H9 (cell line): ENCODE measurements at regions not wholly inside any gene's neighbourhood (a gene's known extent, or its start where the extent isn't known, plus 50 kb on each side); places are given as distances from the start of the nearest gene placed in this dataset.

Experiments
- DNase-seq: peaks from one replicate; pipeline ENCODE4 v3.0.0-alpha.2; 2017
- H2AFZ ChIP-seq: one replicate; pipeline ENCODE4 v1.6.1; 2013; ENCODE audit warnings: mild to moderate bottlenecking, low read length, control low read depth, moderate library complexity
- H2AK5ac ChIP-seq: 2 replicates; pipeline ENCODE4 v1.6.1; 2013; ENCODE audit warnings: low read length, control low read depth, mixed read lengths; ENCODE audit not compliant: insufficient read length
- H2BK120ac ChIP-seq: one replicate; pipeline ENCODE4 v1.6.1; 2013; ENCODE audit warnings: low read depth, mild to moderate bottlenecking, low read length, control low read depth, inconsistent platforms; ENCODE audit not compliant: poor library complexity, severe bottlenecking
- H2BK12ac ChIP-seq: 2 replicates; pipeline ENCODE4 v1.6.1; 2013; ENCODE audit warnings: low read length, control low read depth, mixed read lengths, low read depth; ENCODE audit not compliant: insufficient read length
- H2BK15ac ChIP-seq: 2 replicates; pipeline ENCODE4 v1.6.1; 2013; ENCODE audit warnings: low read depth, low read length, control low read depth
- H2BK20ac ChIP-seq: one replicate; pipeline ENCODE4 v1.6.1; 2013; ENCODE audit warnings: low read depth, mild to moderate bottlenecking, low read length, control low read depth, inconsistent platforms; ENCODE audit not compliant: poor library complexity, severe bottlenecking
- H2BK5ac ChIP-seq: 2 replicates; pipeline ENCODE4 v1.6.1; 2013; ENCODE audit warnings: low read length, control low read depth, mixed read lengths; ENCODE audit not compliant: insufficient read length
- H3K14ac ChIP-seq: 2 replicates; pipeline ENCODE4 v1.6.1; 2013; ENCODE audit warnings: low read length, control low read depth; ENCODE audit not compliant: insufficient read depth
- H3K18ac ChIP-seq: 2 replicates; pipeline ENCODE4 v1.6.1; 2013; ENCODE audit warnings: low read depth, mild to moderate bottlenecking, mixed read lengths, low read length, control low read depth; ENCODE audit not compliant: insufficient read length
- H3K23ac ChIP-seq: 2 replicates; pipeline ENCODE4 v1.6.1; 2013; ENCODE audit warnings: low read length, control low read depth, mixed read lengths, low read depth; ENCODE audit not compliant: insufficient read length
- H3K23me2 ChIP-seq: 2 replicates; pipeline ENCODE4 v1.6.1; 2013; ENCODE audit warnings: low read depth, mild to moderate bottlenecking, mixed read lengths, low read length, control low read depth; ENCODE audit not compliant: insufficient read length, poor library complexity, severe bottlenecking
- H3K27ac ChIP-seq: 2 replicates; pipeline ENCODE4 v1.5.1; 2013; ENCODE audit warnings: low read length, control low read depth, mixed read lengths, low read depth; ENCODE audit not compliant: insufficient read length
- H3K27me3 ChIP-seq: 2 replicates; pipeline ENCODE4 v1.6.1; 2013; ENCODE audit warnings: low read length, control low read depth, inconsistent platforms; ENCODE audit not compliant: insufficient read depth
- H3K4ac ChIP-seq: 2 replicates; pipeline ENCODE4 v1.6.1; 2013; ENCODE audit warnings: low read depth, mild to moderate bottlenecking, control low read depth, inconsistent platforms, low read length, moderate library complexity
- H3K4me1 ChIP-seq: 2 replicates; pipeline ENCODE4 v1.6.1; 2013; ENCODE audit warnings: low read length, control low read depth, inconsistent platforms; ENCODE audit not compliant: insufficient read depth
- H3K4me2 ChIP-seq: 2 replicates; pipeline ENCODE4 v1.6.1; 2013; ENCODE audit warnings: low read length, control low read depth, mixed read lengths; ENCODE audit not compliant: insufficient read length, insufficient read depth
- H3K56ac ChIP-seq: 2 replicates; pipeline ENCODE4 v1.6.1; 2013; ENCODE audit warnings: low read depth, mild to moderate bottlenecking, mixed read lengths, low read length, control low read depth; ENCODE audit not compliant: insufficient read length
- H3K79me1 ChIP-seq: 2 replicates; pipeline ENCODE4 v1.6.1; 2013; ENCODE audit warnings: low read depth, mild to moderate bottlenecking, moderate library complexity, low read length, control low read depth, inconsistent platforms; ENCODE audit not compliant: insufficient read depth, poor library complexity, severe bottlenecking
- H3K79me2 ChIP-seq: 2 replicates; pipeline ENCODE4 v1.6.1; 2013; ENCODE audit warnings: low read length, control low read depth, inconsistent platforms; ENCODE audit not compliant: insufficient read depth
- H3K9ac ChIP-seq: 2 replicates; pipeline ENCODE4 v1.6.1; 2013; ENCODE audit warnings: low read length, control low read depth, mixed read lengths; ENCODE audit not compliant: insufficient read length; ENCODE audit errors: extremely low read depth
- H3K9me3 ChIP-seq: one replicate; pipeline ENCODE4 v1.6.1; 2013; ENCODE audit warnings: low read depth, low read length, inconsistent platforms; ENCODE audit not compliant: control insufficient read depth
- H3T11ph ChIP-seq: one replicate; pipeline ENCODE4 v1.6.1; 2013; ENCODE audit warnings: mild to moderate bottlenecking, low read length, control low read depth, inconsistent platforms
- H4K20me1 ChIP-seq: one replicate; pipeline ENCODE4 v1.6.1; 2013; ENCODE audit not compliant: control insufficient read depth, insufficient read length, insufficient read depth
- H4K5ac ChIP-seq: 2 replicates; pipeline ENCODE4 v1.6.1; 2013; ENCODE audit warnings: low read depth, mild to moderate bottlenecking, mixed read lengths, low read length, control low read depth; ENCODE audit not compliant: insufficient read length
- H4K8ac ChIP-seq: replicated peaks from 2 replicates; pipeline ENCODE4 v1.6.1; 2013; ENCODE audit warnings: low read length, control low read depth, mixed read lengths, low read depth; ENCODE audit not compliant: insufficient read length
- H4K91ac ChIP-seq: 2 replicates; pipeline ENCODE4 v1.6.1; 2013; ENCODE audit warnings: low read depth, mild to moderate bottlenecking, moderate library complexity, mixed read lengths, low read length, control low read depth; ENCODE audit not compliant: insufficient read length
- H3K27ac Mint-ChIP-seq, 3 experiments: 2 replicates in 2 of 3; 3 replicates in 1 of 3; pipeline ENCODE4 v1.8.0; 2020 to 2021; ENCODE audit warnings: mixed read lengths in 3 of 3, mild to moderate bottlenecking in 1 of 3, moderate library complexity in 1 of 3
- H3K27me3 Mint-ChIP-seq: 2 replicates; pipeline ENCODE4 v1.8.0; 2021; ENCODE audit warnings: low read depth, mild to moderate bottlenecking, moderate library complexity, mixed read lengths
- H3K36me3 Mint-ChIP-seq, 3 experiments: 2 replicates in 2 of 3; 3 replicates in 1 of 3; pipeline ENCODE4 v1.8.0; 2020 to 2021; ENCODE audit warnings: low read depth in 3 of 3, mixed read lengths in 3 of 3; ENCODE audit not compliant: insufficient read depth in 1 of 3
- H3K4me1 Mint-ChIP-seq, 2 experiments: 2 replicates each; pipeline ENCODE4 v1.8.0; 2020; ENCODE audit warnings: mixed read lengths in 2 of 2
- H3K4me3 Mint-ChIP-seq, 2 experiments: 2 replicates in 1 of 2; 3 replicates in 1 of 2; pipeline ENCODE4 v1.8.0; 2020 to 2021; ENCODE audit warnings: mild to moderate bottlenecking in 2 of 2, mixed read lengths in 2 of 2, moderate library complexity in 1 of 2
- H3K9me3 Mint-ChIP-seq, 2 experiments: 2 replicates in 1 of 2; 3 replicates in 1 of 2; pipeline ENCODE4 v1.8.0; 2020; ENCODE audit warnings: mild to moderate bottlenecking in 2 of 2, mixed read lengths in 2 of 2, moderate library complexity in 1 of 2
- CTCF ChIP-seq: fragments of 200-600 bp; sonication (generic); conservative IDR thresholded peaks from 3 replicates; pipeline ENCODE4 v1.8.0; 2021; ENCODE audit warnings: antibody characterized with exemption, mild to moderate bottlenecking
- WGBS: extraction: QIAGEN DNeasy Blood & Tissue Kit; methylation state at CpG from one replicate; pipeline ENCODE4 v1.1.7; 2013; ENCODE audit warnings: missing lambda C conversion rate, low lambda C conversion rate, mixed read lengths; ENCODE audit not compliant: insufficient read length; ENCODE audit errors: extremely low coverage; 5-methylcytosine and 5-hydroxymethylcytosine counted together

- Histone ChIP-seq H2AFZ (no peak overlapping the region), H3K79me1 (no peaks in the 10 kb centered on the region), H3K4ac (no peak overlapping the region)
Measured at GRCh38 chr2:82226441-82226840, 1921.9 kb upstream of the LRRTM1 start.

More at GRCh38 chr2:82226441-82226840, 1921.9 kb upstream of the LRRTM1 start:
- no peak for DNase-seq
- Histone ChIP-seq H3K4me1 (no peaks in the 10 kb centered on the region), H3T11ph (no peak overlapping the region), H3K18ac (no peak overlapping the region), H3K56ac (no peak overlapping the region), H3K27ac (no peak overlapping the region), H3K14ac (no peak overlapping the region), H3K27me3 (no peaks in the 10 kb centered on the region), H4K91ac (no peak overlapping the region), H2BK15ac (no peak overlapping the region), H3K23me2 (no peaks in the 10 kb centered on the region), H3K9me3 (no peaks in the 10 kb centered on the region), H2BK20ac (no peak overlapping the region), H3K23ac (no peak overlapping the region), H4K8ac (no peak overlapping the region), H2BK120ac (no peak overlapping the region), H2AK5ac (no peak overlapping the region), H2BK5ac (no peak overlapping the region), H3K4me2 (no peak overlapping the region), H4K20me1 (no peaks in the 10 kb centered on the region), H3K79me2 (no peaks in the 10 kb centered on the region), H4K5ac (no peak overlapping the region), H2BK12ac (no peak overlapping the region), H3K9ac (no peak overlapping the region)
- H3K9me3 Mint-ChIP-seq = peaks cover 14 to 18% of the 10 kb centered on the region in 2 experiments
- no peaks in the 10 kb centered on the region for H3K4me1 Mint-ChIP-seq
- WGBS = no CpG with 5 or more reads among the region's 2 CpGs
- no peak for TF ChIP-seq CTCF
- no peaks in the 10 kb centered on the region for H3K27me3 Mint-ChIP-seq
- no peak overlapping the region for H3K4me3 Mint-ChIP-seq
- no peak overlapping the region for H3K27ac Mint-ChIP-seq
- H3K36me3 Mint-ChIP-seq = peaks cover 3 to 13% (median 12%) of the 10 kb centered on the region in 3 experiments; a peak in 6 of 7 replicates
